HepG2 (cell line): ENCODE measurements at regions not wholly inside any gene's neighbourhood (a gene's known extent, or its start where the extent isn't known, plus 50 kb on each side); places are given as distances from the start of the nearest gene placed in this dataset.

ENCODE experiments used
- CBX2 ChIP-seq, 2 experiments: fragments of 200-600 bp in 1 of 2; sonication (generic); formaldehyde crosslinking in 1 of 2; IDR thresholded peaks; 2 replicates each; pipeline versions ENCODE4 v1.7.0 to v1.8.1; 2018 to 2022; ENCODE audit warnings: low read depth in 2 of 2, low read length in 1 of 2, mild to moderate bottlenecking in 1 of 2, missing genetic modification reagents in 1 of 2
- E2F1 ChIP-seq: sonication (generic); formaldehyde crosslinking; IDR thresholded peaks from 2 replicates; pipeline ENCODE4 v1.5.0; 2020; ENCODE audit warnings: missing genetic modification reagents
- E2F2 ChIP-seq: sonication (generic); formaldehyde crosslinking; IDR thresholded peaks from 2 replicates; pipeline ENCODE4 v1.4.0; 2020; ENCODE audit warnings: missing genetic modification reagents, borderline replicate concordance
- EZH2 ChIP-seq: conservative IDR thresholded peaks from 2 replicates; pipeline ENCODE4 v1.6.1; 2012; ENCODE audit warnings: mild to moderate bottlenecking, low read depth, low read length, moderate library complexity
- GATAD2A ChIP-seq: IDR thresholded peaks from 2 replicates; pipeline ENCODE4 v1.6.1; 2016
- IKZF1 ChIP-seq: fragments of 450-650 bp; IDR thresholded peaks from 2 replicates; pipeline ENCODE4 v1.7.1; 2016
- IRX3 ChIP-seq: sonication (generic); formaldehyde crosslinking; IDR thresholded peaks from 2 replicates; pipeline ENCODE4 v1.8.1; 2023; ENCODE audit warnings: mild to moderate bottlenecking, low read depth, missing genetic modification reagents, borderline replicate concordance
- KAT2B ChIP-seq: fragments of 150-350 bp; IDR thresholded peaks from 2 replicates; pipeline ENCODE4 v1.6.1; 2014; ENCODE audit warnings: low read depth, low read length, borderline replicate concordance
- KDM5A ChIP-seq: fragments of 200-600 bp; sonication (generic); IDR thresholded peaks from 2 replicates; pipeline ENCODE4 v1.7.0; 2018; ENCODE audit warnings: antibody characterized with exemption, mild to moderate bottlenecking, low read length, borderline replicate concordance
- KLF9 ChIP-seq: IDR thresholded peaks from 2 replicates; pipeline ENCODE4 v1.6.1; 2016; ENCODE audit warnings: low read depth
- MAFF ChIP-seq: IDR thresholded peaks from 2 replicates; pipeline ENCODE4 v1.6.1; 2011; ENCODE audit warnings: low read depth, low read length, improper control_type of control experiment
- MAFK ChIP-seq, 2 experiments: IDR thresholded peaks in 1 of 2; conservative IDR thresholded peaks in 1 of 2; 2 replicates each; pipeline ENCODE4 v1.6.1; 2011; ENCODE audit warnings: improper control_type of control experiment in 2 of 2, low read length in 2 of 2
- MIER3 ChIP-seq: IDR thresholded peaks from 2 replicates; pipeline ENCODE4 v1.6.1; 2016; ENCODE audit warnings: missing compliant biosample characterization, borderline replicate concordance
- MLLT10 ChIP-seq: sonication (generic); formaldehyde crosslinking; IDR thresholded peaks from 2 replicates; pipeline ENCODE4 v1.4.0; 2020; ENCODE audit warnings: missing genetic modification reagents
- MLX ChIP-seq: IDR thresholded peaks from 2 replicates; pipeline ENCODE4 v1.6.1; 2016
- NR2F1 ChIP-seq, 2 experiments: fragments of 450-650 bp in 1 of 2; formaldehyde crosslinking in 1 of 2; IDR thresholded peaks; 2 replicates each; pipeline versions ENCODE4 v1.5.0 to v1.6.1; 2016 to 2020; ENCODE audit warnings: mild to moderate bottlenecking in 1 of 2, missing compliant biosample characterization in 1 of 2, missing genetic modification reagents in 1 of 2, moderate library complexity in 1 of 2
- PCBP2 ChIP-seq: fragments of 200-400 bp; formaldehyde crosslinking; optimal IDR thresholded peaks from 2 replicates; pipeline ENCODE3; 2018; ENCODE audit warnings: low read length, low read depth; ENCODE audit not compliant: poor library complexity, severe bottlenecking
- RBAK ChIP-seq: sonication (generic); formaldehyde crosslinking; IDR thresholded peaks from 2 replicates; pipeline ENCODE4 v1.5.1; 2020; ENCODE audit warnings: mild to moderate bottlenecking, missing genetic modification reagents
- SOX13 ChIP-seq, 3 experiments: fragments of 450-650 bp in 1 of 3; sonication (generic) in 1 of 3; formaldehyde crosslinking in 1 of 3; IDR thresholded peaks in 2 of 3; conservative IDR thresholded peaks in 1 of 3; 2 replicates each; pipeline versions ENCODE4 v1.5.0 to v1.6.1; 2016 to 2020; ENCODE audit warnings: antibody characterized with exemption in 1 of 3, mild to moderate bottlenecking in 1 of 3, missing compliant biosample characterization in 1 of 3, missing genetic modification reagents in 1 of 3, moderate library complexity in 1 of 3
- SP140L ChIP-seq: sonication (generic); formaldehyde crosslinking; IDR thresholded peaks from 2 replicates; pipeline ENCODE4 v1.4.0; 2020; ENCODE audit warnings: missing genetic modification reagents, borderline replicate concordance
- TBP ChIP-seq: sonication (generic); formaldehyde crosslinking; IDR thresholded peaks from 2 replicates; pipeline ENCODE4 v1.5.0; 2020; ENCODE audit warnings: missing genetic modification reagents
- TBX3 ChIP-seq: fragments of 450-650 bp; IDR thresholded peaks from 2 replicates; pipeline ENCODE4 v1.6.1; 2017; ENCODE audit warnings: antibody characterized with exemption, mild to moderate bottlenecking, inconsistent platforms, borderline replicate concordance
- ZC3H13 ChIP-seq: sonication (generic); formaldehyde crosslinking; IDR thresholded peaks from 2 replicates; pipeline ENCODE4 v1.8.1; 2023; ENCODE audit warnings: mild to moderate bottlenecking, missing genetic modification reagents, moderate library complexity
- ZFP36L2 ChIP-seq: sonication (generic); formaldehyde crosslinking; IDR thresholded peaks from 2 replicates; pipeline ENCODE4 v1.4.0; 2020; ENCODE audit warnings: missing genetic modification reagents
- ZFP90 ChIP-seq: sonication (generic); formaldehyde crosslinking; IDR thresholded peaks from 2 replicates; pipeline ENCODE4 v1.8.0; 2022; ENCODE audit warnings: missing genetic modification reagents, mild to moderate bottlenecking, inconsistent platforms, borderline replicate concordance
- ZNF124 ChIP-seq: sonication (generic); formaldehyde crosslinking; IDR thresholded peaks from 2 replicates; pipeline ENCODE4 v1.4.0; 2020; ENCODE audit warnings: missing genetic modification reagents
- ZNF143 ChIP-seq: sonication (generic); formaldehyde crosslinking; IDR thresholded peaks from 2 replicates; pipeline ENCODE4 v1.4.0; 2020; ENCODE audit warnings: missing genetic modification reagents
- ZNF230 ChIP-seq: sonication (generic); formaldehyde crosslinking; IDR thresholded peaks from 2 replicates; pipeline ENCODE4 v1.4.0; 2020; ENCODE audit warnings: mild to moderate bottlenecking, missing genetic modification reagents
- ZNF350 ChIP-seq: sonication (generic); formaldehyde crosslinking; IDR thresholded peaks from 2 replicates; pipeline ENCODE4 v1.4.0; 2020; ENCODE audit warnings: mild to moderate bottlenecking, low read depth, missing genetic modification reagents, borderline replicate concordance
- ZNF850 ChIP-seq: sonication (generic); formaldehyde crosslinking; conservative IDR thresholded peaks from 2 replicates; pipeline ENCODE4 v1.9.0; 2021; ENCODE audit warnings: mild to moderate bottlenecking, missing genetic modification reagents

GRCh38 chr12:115423546-115423987 is 739.6 kb upstream of the TBX3 start (continued):
- TF ChIP-seq E2F1 (CRISPR knock-in tag), result no peak
- TF ChIP-seq ZNF350 (CRISPR knock-in tag), result peak; percentile 91
- peak; percentile 88 for TF ChIP-seq MLX (CRISPR knock-in tag)
- no peak for TF ChIP-seq MLLT10
- TF ChIP-seq KLF9 (CRISPR knock-in tag), result peak; percentile 55; the same call in 1 of the 2 replicates
- no peak for TF ChIP-seq KAT2B
- TF ChIP-seq MAFF, result peak; percentile 62
- no peak; the same call in 1 of the 2 replicates for TF ChIP-seq KDM5A
- no peak for TF ChIP-seq EZH2
- TF ChIP-seq MIER3 (CRISPR knock-in tag), result peak; percentile 99
- peak; percentile 65; the same call in 1 of the 2 replicates for TF ChIP-seq IRX3 (CRISPR knock-in tag)
- TF ChIP-seq E2F2, result peak; percentile 63; the same call in 1 of the 2 replicates
- peak; percentile 57; the same call in 1 of the 2 replicates for TF ChIP-seq ZNF143
- TF ChIP-seq ZC3H13, result peak; percentile 39; the same call in 1 of the 2 replicates
- peak; percentile 81; the same call in 1 of the 2 replicates for TF ChIP-seq ZFP90 (CRISPR knock-in tag)
- TF ChIP-seq NR2F1 (CRISPR knock-in tag; IDR thresholded peaks at IDR 0.05), result peak; percentile 93 to 97
- no peak for TF ChIP-seq ZNF850 (CRISPR knock-in tag)
- no peak for TF ChIP-seq CBX2 (IDR thresholded peaks at IDR 0.05; ENCODE audit: low read depth, low read length)
- TF ChIP-seq CBX2 (CRISPR knock-in tag; IDR thresholded peaks at IDR 0.05; ENCODE audit: low read depth), result no peak
- TF ChIP-seq PCBP2, result no peak
- peak; percentile 80; the same call in 1 of the 2 replicates for TF ChIP-seq ZNF124 (CRISPR knock-in tag)
- peak; percentile 91 for TF ChIP-seq SOX13 (IDR thresholded peaks at IDR 0.05)
- peak in 1 of 2 experiments; percentile 98; a peak in 2 of 4 replicates for TF ChIP-seq SOX13 (CRISPR knock-in tag; conservative IDR thresholded peaks at IDR 0.05 in 1 of 2, IDR thresholded peaks at IDR 0.05 in 1 of 2)
- TF ChIP-seq ZFP36L2 (CRISPR knock-in tag), result no peak
- peak; percentile 100 for TF ChIP-seq GATAD2A (CRISPR knock-in tag)
- TF ChIP-seq SP140L (CRISPR knock-in tag), result peak; percentile 80; the same call in 1 of the 2 replicates
- TF ChIP-seq TBX3, result peak; percentile 90
- no peak for TF ChIP-seq TBP
- no peak for TF ChIP-seq IKZF1
- no peak for TF ChIP-seq RBAK (CRISPR knock-in tag)
- peak; percentile 49 to 53; a peak in 3 of 4 replicates for TF ChIP-seq MAFK (conservative IDR thresholded peaks at IDR 0.05 in 1 of 2, IDR thresholded peaks at IDR 0.05 in 1 of 2; ENCODE audit: low read length in 2 of 2)
- TF ChIP-seq ZNF230 (CRISPR knock-in tag), result no peak
